IMR-90 (cell line): ENCODE measurements at regions not wholly inside any gene's neighbourhood (a gene's known extent, or its start where the extent isn't known, plus 50 kb on each side); places are given as distances from the start of the nearest gene placed in this dataset.

Experiments
- ATAC-seq: fragments of 200-7000 bp; cut with Tn5 transposase; 2 replicates; pipeline ENCODE4 v1.9.1; 2020; ENCODE audit warnings: low read depth, mild to moderate bottlenecking, moderate library complexity
- BruUV-seq: library from RNA; stranded (reverse); fragments of 400-500 nt; replicated peaks from 2 replicates; lab custom pipeline; 2021; lab: Mats Ljungman, UMichigan
- CTCF ChIA-PET: fragments of 300-600 bp; formaldehyde crosslinking; extraction: SDS; loops from one replicate; lab custom pipeline; 2021; ENCODE audit warnings: antibody characterized with exemption; lab: Yijun Ruan, JAX
- POLR2A ChIA-PET: fragments of 300-600 bp; sonication (Branson Sonifier 250); formaldehyde crosslinking; loops from one replicate; lab custom pipeline; 2022; ENCODE audit warnings: antibody characterized with exemption; ENCODE audit not compliant: unreplicated experiment; lab: Charles Lee
- DNase-seq: peaks from one replicate; pipeline ENCODE4 v3.0.0; 2013
- H2AFZ ChIP-seq: replicated peaks from 2 replicates; pipeline ENCODE3; 2013; ENCODE audit warnings: low read length, mild to moderate bottlenecking; ENCODE audit not compliant: poor library complexity
- H2AK5ac ChIP-seq: 2 replicates; pipeline ENCODE4 v1.6.1; 2013; ENCODE audit warnings: low read depth, low read length, inconsistent platforms
- H2AK9ac ChIP-seq: replicated peaks from 2 replicates; pipeline ENCODE3; 2013; ENCODE audit warnings: mild to moderate bottlenecking, low read depth, low read length, moderate library complexity; ENCODE audit not compliant: poor library complexity
- H2BK120ac ChIP-seq: 2 replicates; pipeline ENCODE4 v1.6.1; 2013; ENCODE audit warnings: low read depth, low read length, inconsistent platforms
- H2BK15ac ChIP-seq: 3 replicates; pipeline ENCODE4 v1.6.1; 2013; ENCODE audit warnings: low read depth, low read length, inconsistent platforms
- H2BK20ac ChIP-seq: 2 replicates; pipeline ENCODE4 v1.6.1; 2013; ENCODE audit warnings: low read depth, mild to moderate bottlenecking, inconsistent platforms, low read length, moderate library complexity
- H2BK5ac ChIP-seq: 2 replicates; pipeline ENCODE4 v1.6.1; 2013; ENCODE audit warnings: mild to moderate bottlenecking, low read depth, low read length, inconsistent platforms; ENCODE audit not compliant: poor library complexity, severe bottlenecking
- H3K14ac ChIP-seq: replicated peaks from 2 replicates; pipeline ENCODE4 v1.6.1; 2013; ENCODE audit warnings: low read depth, low read length, inconsistent platforms
- H3K18ac ChIP-seq: 2 replicates; pipeline ENCODE4 v1.6.1; 2013; ENCODE audit warnings: low read depth, low read length, control low read depth
- H3K23ac ChIP-seq: 2 replicates; pipeline ENCODE4 v1.6.1; 2013; ENCODE audit warnings: low read depth, low read length, inconsistent platforms
- H3K27ac ChIP-seq: 2 replicates; pipeline ENCODE4 v1.5.1; 2013; ENCODE audit warnings: mild to moderate bottlenecking, control low read depth, low read length; ENCODE audit not compliant: insufficient read depth
- H3K27me3 ChIP-seq: 2 replicates; pipeline ENCODE4 v1.6.1; 2013; ENCODE audit warnings: low read length; ENCODE audit not compliant: control insufficient read depth, insufficient read depth
- H3K36me3 ChIP-seq: 2 replicates; pipeline ENCODE4 v1.6.1; 2013; ENCODE audit warnings: low read length, mixed read lengths; ENCODE audit not compliant: control insufficient read depth, insufficient read depth
- H3K4ac ChIP-seq: 2 replicates; pipeline ENCODE4 v1.6.1; 2013; ENCODE audit warnings: low read depth, low read length, inconsistent platforms
- H3K4me1 ChIP-seq: 2 replicates; pipeline ENCODE4 v1.6.1; 2013; ENCODE audit warnings: low read length, mixed read lengths; ENCODE audit not compliant: control insufficient read depth, insufficient read depth
- H3K4me2 ChIP-seq: 2 replicates; pipeline ENCODE4 v1.6.1; 2013; ENCODE audit warnings: low read depth, mild to moderate bottlenecking, control low read depth, low read length, moderate library complexity
- H3K4me3 ChIP-seq: 2 replicates; pipeline ENCODE4 v1.5.1; 2013; ENCODE audit warnings: low read depth, mild to moderate bottlenecking, control low read depth, low read length, moderate library complexity; ENCODE audit not compliant: insufficient read depth
- H3K56ac ChIP-seq: 2 replicates; pipeline ENCODE4 v1.6.1; 2013; ENCODE audit warnings: low read length, inconsistent platforms; ENCODE audit not compliant: insufficient read depth; ENCODE audit errors: extremely low read depth
- H3K79me1 ChIP-seq, 2 experiments: 2 replicates each; pipeline ENCODE4 v1.6.1; 2013; ENCODE audit warnings: low read length in 2 of 2, inconsistent platforms in 1 of 2, low read depth in 1 of 2
- H3K9ac ChIP-seq: 2 replicates; pipeline ENCODE4 v1.6.1; 2013; ENCODE audit warnings: low read depth, low read length, control low read depth
- H3K9me1 ChIP-seq: 2 replicates; pipeline ENCODE4 v1.6.1; 2013; ENCODE audit warnings: low read length, inconsistent platforms; ENCODE audit not compliant: insufficient read depth
- H3K9me3 ChIP-seq: 2 replicates; pipeline ENCODE4 v1.6.1; 2013; ENCODE audit warnings: low read length; ENCODE audit not compliant: control insufficient read depth, insufficient read depth
- H4K20me1 ChIP-seq: 2 replicates; pipeline ENCODE4 v1.6.1; 2013; ENCODE audit warnings: low read length, inconsistent platforms; ENCODE audit not compliant: insufficient read depth
- H4K5ac ChIP-seq: 2 replicates; pipeline ENCODE4 v1.6.1; 2013; ENCODE audit warnings: mild to moderate bottlenecking, low read depth, low read length, control low read depth
- H4K8ac ChIP-seq, 2 experiments: 2 replicates each; pipeline ENCODE4 v1.6.1; 2013; ENCODE audit warnings: low read depth in 2 of 2, low read length in 2 of 2, control low read depth in 1 of 2, inconsistent platforms in 1 of 2
- H4K91ac ChIP-seq: 2 replicates; pipeline ENCODE4 v1.6.1; 2013; ENCODE audit warnings: low read depth, low read length, inconsistent platforms; ENCODE audit not compliant: insufficient read depth
- BHLHE40 ChIP-seq: fragments of 150-350 bp; IDR thresholded peaks from 2 replicates; pipeline ENCODE4 v1.6.1; 2016; ENCODE audit warnings: mild to moderate bottlenecking, low read depth, low read length
- CEBPB ChIP-seq: IDR thresholded peaks from 2 replicates; pipeline ENCODE4 v1.6.1; 2012; ENCODE audit warnings: low read depth, low read length, improper control_type of control experiment
- CHD1 ChIP-seq: IDR thresholded peaks from 2 replicates; pipeline ENCODE4 v1.6.1; 2012; ENCODE audit warnings: low read depth, low read length, improper control_type of control experiment
- CTCF ChIP-seq: conservative IDR thresholded peaks from 2 replicates; pipeline ENCODE4 v1.5.1; 2012; ENCODE audit warnings: mild to moderate bottlenecking, low read depth, low read length, improper control_type of control experiment
- ELK1 ChIP-seq: fragments of 150-350 bp; IDR thresholded peaks from 2 replicates; pipeline ENCODE4 v1.6.1; 2016; ENCODE audit warnings: low read depth, mild to moderate bottlenecking, low read length, moderate library complexity, borderline replicate concordance
- FOS ChIP-seq: fragments of 150-350 bp; IDR thresholded peaks from 2 replicates; pipeline ENCODE4 v1.6.1; 2016; ENCODE audit warnings: low read depth, low read length
- MAFK ChIP-seq: IDR thresholded peaks from 2 replicates; pipeline ENCODE4 v1.6.1; 2012; ENCODE audit warnings: low read depth, low read length, improper control_type of control experiment
- MAZ ChIP-seq: IDR thresholded peaks from 2 replicates; pipeline ENCODE4 v1.6.1; 2012; ENCODE audit warnings: low read depth, mild to moderate bottlenecking, low read length, improper control_type of control experiment, moderate library complexity, borderline replicate concordance
- MXI1 ChIP-seq: IDR thresholded peaks from 2 replicates; pipeline ENCODE4 v1.6.1; 2012; ENCODE audit warnings: low read depth, mild to moderate bottlenecking, low read length, moderate library complexity, borderline replicate concordance
- NFE2L2 ChIP-seq: fragments of 150-350 bp; IDR thresholded peaks from 2 replicates; pipeline ENCODE4 v1.6.1; 2016; ENCODE audit warnings: low read depth, mild to moderate bottlenecking, low read length
- POLR2A ChIP-seq: IDR thresholded peaks from 2 replicates; pipeline ENCODE4 v1.6.1; 2012; ENCODE audit warnings: mild to moderate bottlenecking, low read depth, low read length
- RAD21 ChIP-seq: IDR thresholded peaks from 2 replicates; pipeline ENCODE4 v1.6.1; 2012; ENCODE audit warnings: low read length, improper control_type of control experiment
- RCOR1 ChIP-seq: IDR thresholded peaks from 2 replicates; pipeline ENCODE4 v1.6.1; 2012; ENCODE audit warnings: mild to moderate bottlenecking, low read length, improper control_type of control experiment; ENCODE audit not compliant: insufficient replicate concordance
- RFX5 ChIP-seq: IDR thresholded peaks from 2 replicates; pipeline ENCODE4 v1.8.0; 2012; ENCODE audit warnings: low read depth, mild to moderate bottlenecking, low read length, moderate library complexity
- SMC3 ChIP-seq: fragments of 150-350 bp; IDR thresholded peaks from 2 replicates; pipeline ENCODE4 v1.6.1; 2016; ENCODE audit warnings: low read depth, mild to moderate bottlenecking, antibody characterized with exemption, low read length, moderate library complexity
- USF2 ChIP-seq: fragments of 150-350 bp; IDR thresholded peaks from 2 replicates; pipeline ENCODE4 v1.6.1; 2017; ENCODE audit warnings: mild to moderate bottlenecking, antibody characterized with exemption, low read length, low read depth
- WGBS, 2 experiments: methylation state at CpG; one replicate each; pipeline versions ENCODE4 v1.1.5 to v1.1.7; 2013; ENCODE audit warnings: missing lambda C conversion rate in 2 of 2; ENCODE audit not compliant: insufficient read length in 1 of 2; ENCODE audit errors: extremely low coverage in 2 of 2; 5-methylcytosine and 5-hydroxymethylcytosine counted together
- dilution Hi-C: fragments of 300-500 bp; cut with HindIII; formaldehyde crosslinking; loops from one replicate; pipeline ENCODE4 v1.14.3; 2018; ENCODE audit warnings: low sequenced_read_pairs; ENCODE audit not compliant: unreplicated experiment
- in situ Hi-C: fragments of 300-500 bp; cut with MboI; formaldehyde crosslinking; loops from 3 replicates; pipeline ENCODE4 v1.14.3; 2019; ENCODE audit warnings: low sequenced_read_pairs, inconsistent platforms, mixed read lengths
- intact Hi-C: fragments of 100-400 bp; cut with micrococcal nuclease; formaldehyde crosslinking; loops from 2 replicates; pipeline ENCODE4 v1.10.0; 2022

GRCh38 chr4:133045288-133045687 lies 103.8 kb upstream of the PCDH10 start:
- no peak overlapping the region for H2AK5ac ChIP-seq
- no peak overlapping the region for H3K27ac ChIP-seq
- H3K4ac ChIP-seq = no peak overlapping the region
- no peaks in the 10 kb centered on the region for H3K9me1 ChIP-seq
- dilution Hi-C loops (no loop called here), intact Hi-C loops (no loop called here), in situ Hi-C loops (no loop called here)
- TF ChIP-seq RCOR1 (no peak), MAFK (no peak), BHLHE40 (no peak), CHD1 (no peak), ELK1 (no peak), RFX5 (no peak), NFE2L2 (no peak), POLR2A (no peak), MXI1 (no peak), CTCF (no peak), CEBPB (no peak), RAD21 (no peak), SMC3 (no peak), MAZ (no peak), USF2 (no peak), FOS (no peak)
- ChIA-PET POLR2A (no interaction called here), CTCF (no interaction called here)
- no peaks in the 10 kb centered on the region for H3K79me1 ChIP-seq
- no peak overlapping the region for H3K23ac ChIP-seq
- no peaks in the 10 kb centered on the region for H3K4me1 ChIP-seq
- no CpG with 5 or more reads among the region's 1 CpG for WGBS, 2 experiments
- H2BK120ac ChIP-seq = no peak overlapping the region
- no peaks in the 10 kb centered on the region for H4K20me1 ChIP-seq
- no peak overlapping the region for H3K4me2 ChIP-seq
- H4K91ac ChIP-seq = no peak overlapping the region
- DNase-seq (no peak), ATAC-seq (no peak)
- H3K9me3 ChIP-seq = no peaks in the 10 kb centered on the region; the same call in none of the 2 replicates
- H2BK5ac ChIP-seq = no peak overlapping the region
- no peak overlapping the region for H2AK9ac ChIP-seq
- no peak overlapping the region for H2BK20ac ChIP-seq
- no peak overlapping the region for H2AFZ ChIP-seq
- BruUV-seq = no TSS peak
- H3K56ac ChIP-seq = no peak overlapping the region
- no peak overlapping the region for H3K14ac ChIP-seq
- H4K8ac ChIP-seq = no peak overlapping the region
- H2BK15ac ChIP-seq = no peak overlapping the region
- no peaks in the 10 kb centered on the region for H3K36me3 ChIP-seq
- H3K4me3 ChIP-seq = no peak overlapping the region
- no peak overlapping the region for H4K5ac ChIP-seq
- no peak overlapping the region for H3K9ac ChIP-seq
- H3K18ac ChIP-seq = no peak overlapping the region
- H3K27me3 ChIP-seq = no peaks in the 10 kb centered on the region
